ENCODE measurements at regions not wholly inside any gene's neighbourhood (a gene's known extent, or its start where the extent isn't known, plus 50 kb on each side); places are given as distances from the start of the nearest gene placed in this dataset.

DNA sequence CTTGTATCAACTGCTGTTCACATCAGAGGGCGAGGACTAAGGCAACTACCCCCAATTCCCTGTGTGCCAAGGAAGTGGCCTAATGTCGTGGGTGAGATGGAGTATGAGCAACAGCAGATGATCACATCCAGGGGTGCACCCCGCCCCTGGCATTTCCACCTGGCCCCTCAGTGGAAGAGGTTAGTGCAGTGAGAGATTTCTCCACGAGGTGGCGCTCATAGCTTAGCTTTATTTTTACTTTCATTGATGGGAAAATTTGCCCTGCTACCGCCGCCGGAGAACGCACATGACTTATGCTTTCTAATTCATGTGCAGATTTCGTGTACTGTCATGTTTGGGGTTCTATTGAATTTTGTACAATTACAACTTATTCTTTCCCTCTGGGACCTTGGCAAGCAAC, 470.6 kb upstream of the MEX3C start (continued):
- TF ChIP-seq REST (IDR thresholded peaks at IDR 0.05; ENCODE audit: borderline replicate concordance) (peak; percentile 55; the same call in 1 of the 2 replicates), REST (CRISPR knock-in tag; IDR thresholded peaks at IDR 0.05; ENCODE audit: low read depth) (no peak)

DNA sequence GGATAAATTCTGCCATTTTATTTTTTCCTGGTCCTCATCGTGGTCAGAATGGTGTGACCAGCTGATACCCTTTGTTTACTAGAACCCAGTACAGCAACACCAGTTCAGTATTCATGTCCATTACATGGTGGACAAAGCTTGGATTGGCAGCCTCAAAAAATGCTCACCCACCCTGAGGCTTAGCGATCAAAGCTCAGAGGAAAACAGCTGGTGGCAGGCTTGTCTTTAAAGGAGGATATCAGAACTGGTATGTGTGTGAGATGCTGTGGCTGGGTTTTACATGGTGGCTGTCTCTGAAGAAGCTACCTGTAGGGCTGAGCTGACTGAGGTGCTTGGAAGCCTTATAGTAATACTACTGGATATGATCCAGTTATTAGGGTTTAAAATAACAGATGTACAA, 471.1 kb upstream of the MEX3C start:
- DNase-seq (ENCODE audit: extremely low read depth in 1 of 4, low spot score in 3 of 4) (no peak), FAIRE-seq (no peak), ATAC-seq (no peak)
- in situ Hi-C loops (cut with MboI): loop anchor here (25.0 kb wide), 1 partner anchor 556 kb away; no protein-coding TSS in a partner anchor
- Histone ChIP-seq H4K20me1 (replicated peaks; ENCODE audit: control insufficient read depth, insufficient read depth, low read length) (no peaks in the 10 kb centered on the region), H3K36me3 (ENCODE audit: control insufficient read depth, insufficient read depth, low read length) (no peaks in the 10 kb centered on the region), H3K27ac (ENCODE audit: extremely low read depth, low read depth, low read length) (no peak overlapping the region), H3K4me3 (no peak overlapping the region), H3K79me2 (ENCODE audit: control insufficient read depth, insufficient read depth, low read length) (no peaks in the 10 kb centered on the region), H3K9me1 (ENCODE audit: control insufficient read depth, insufficient read depth, low read length) (no peaks in the 10 kb centered on the region), H3K9me3 (replicated peaks; ENCODE audit: control insufficient read depth, insufficient read depth, low read depth, low read length) (no peaks in the 10 kb centered on the region), H3K9ac (ENCODE audit: insufficient read depth in 1 of 2, low read depth in 2 of 2, low read length in 2 of 2) (no peak overlapping the region), H3K4me2 (ENCODE audit: insufficient read depth, low read length) (no peak overlapping the region), H2AFZ (ENCODE audit: low read depth, low read length) (no peak overlapping the region), H3K27me3 (ENCODE audit: control insufficient read depth in 2 of 2, insufficient read depth in 2 of 2, low read length in 2 of 2) (no peaks in the 10 kb centered on the region), H3K4me1 (replicated peaks in 1 of 2; ENCODE audit: control insufficient read depth in 2 of 2, insufficient read depth in 2 of 2, low read length in 2 of 2) (no peaks in the 10 kb centered on the region)
- intact Hi-C loops (cut with micrococcal nuclease): no loop called here
- WGBS (ENCODE audit: insufficient coverage, low coverage, missing lambda C conversion rate): 0% methylated on average over 2 of the region's 2 CpGs
- CTCF ChIA-PET (ENCODE audit: low intra/inter-chr PET ratio): no interaction called here
- POLR2A ChIA-PET: interaction anchor here (1.0 kb wide), 1 partner anchor 9 kb away, joined by 3 read pairs; no protein-coding TSS in a partner anchor
- no TSS peak for BruUV-seq (replicated peaks)
- TF ChIP-seq E2F1 (CRISPR knock-in tag; IDR thresholded peaks at IDR 0.05) (no peak), PRPF4 (IDR thresholded peaks at IDR 0.05; ENCODE audit: insufficient read depth, low read depth, low read length, poor library complexity, severe bottlenecking) (no peak), TAF15 (IDR thresholded peaks at IDR 0.05; ENCODE audit: low read depth, low read length) (no peak), GATA2 (CRISPR knock-in tag; IDR thresholded peaks at IDR 0.05) (no peak), HSF4 (CRISPR knock-in tag; IDR thresholded peaks at IDR 0.05; ENCODE audit: borderline replicate concordance) (no peak), RFX5 (IDR thresholded peaks at IDR 0.05; ENCODE audit: low read depth, low read length) (no peak)
- TF ChIP-seq, protein P1, sequence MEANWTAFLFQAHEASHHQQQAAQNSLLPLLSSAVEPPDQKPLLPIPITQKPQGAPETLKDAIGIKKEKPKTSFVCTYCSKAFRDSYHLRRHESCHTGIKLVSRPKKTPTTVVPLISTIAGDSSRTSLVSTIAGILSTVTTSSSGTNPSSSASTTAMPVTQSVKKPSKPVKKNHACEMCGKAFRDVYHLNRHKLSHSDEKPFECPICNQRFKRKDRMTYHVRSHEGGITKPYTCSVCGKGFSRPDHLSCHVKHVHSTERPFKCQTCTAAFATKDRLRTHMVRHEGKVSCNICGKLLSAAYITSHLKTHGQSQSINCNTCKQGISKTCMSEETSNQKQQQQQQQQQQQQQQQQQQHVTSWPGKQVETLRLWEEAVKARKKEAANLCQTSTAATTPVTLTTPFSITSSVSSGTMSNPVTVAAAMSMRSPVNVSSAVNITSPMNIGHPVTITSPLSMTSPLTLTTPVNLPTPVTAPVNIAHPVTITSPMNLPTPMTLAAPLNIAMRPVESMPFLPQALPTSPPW (CRISPR knock-in tag; IDR thresholded peaks at IDR 0.05): no peak

All from K562 (cell line).